Hepatocyte (in vitro differentiated cells): ENCODE measurements at regions not wholly inside any gene's neighbourhood (a gene's known extent, or its start where the extent isn't known, plus 50 kb on each side); places are given as distances from the start of the nearest gene placed in this dataset.
"Not testable (repeated sequence)": the region's sequence is repeated elsewhere in the genome, so short reads cannot be mapped to it uniquely, and the experiment has no call there.

Source experiments
- DNase-seq: peaks from one replicate; pipeline ENCODE4 v3.0.0-alpha.2; 2016; ENCODE audit warnings: low spot score
- H2AFZ ChIP-seq: fragments of 200-600 bp; sonication (generic); 2 replicates; pipeline ENCODE4 v1.6.0; 2016; ENCODE audit warnings: antibody characterized with exemption, mild to moderate bottlenecking
- H3K27ac ChIP-seq: fragments of 200-600 bp; sonication (generic); 2 replicates; pipeline ENCODE4 v1.5.1; 2016; ENCODE audit warnings: mild to moderate bottlenecking
- H3K27me3 ChIP-seq: fragments of 200-600 bp; sonication (generic); 2 replicates; pipeline ENCODE4 v1.6.1; 2016
- H3K36me3 ChIP-seq: fragments of 200-600 bp; sonication (generic); replicated peaks from 2 replicates; pipeline ENCODE4 v1.5.1; 2016; ENCODE audit warnings: low read depth; ENCODE audit not compliant: insufficient read depth
- H3K4me1 ChIP-seq: fragments of 200-600 bp; sonication (generic); 2 replicates; pipeline ENCODE4 v1.5.1; 2016; ENCODE audit warnings: mild to moderate bottlenecking, moderate library complexity; ENCODE audit not compliant: insufficient read depth
- H3K4me2 ChIP-seq: fragments of 200-600 bp; sonication (generic); 2 replicates; pipeline ENCODE4 v1.6.0; 2016
- H3K4me3 ChIP-seq: fragments of 200-600 bp; sonication (generic); 2 replicates; pipeline ENCODE4 v1.5.1; 2016; ENCODE audit warnings: mild to moderate bottlenecking
- H3K79me2 ChIP-seq: fragments of 200-600 bp; sonication (generic); 2 replicates; pipeline ENCODE4 v1.6.0; 2017; ENCODE audit warnings: mild to moderate bottlenecking
- H3K9me2 ChIP-seq: fragments of 200-600 bp; sonication (generic); replicated peaks from 2 replicates; pipeline ENCODE4 v1.6.0; 2017; ENCODE audit warnings: mild to moderate bottlenecking; ENCODE audit not compliant: insufficient read depth
- H3K9me3 ChIP-seq: fragments of 200-600 bp; sonication (generic); 2 replicates; pipeline ENCODE4 v1.5.1; 2016; ENCODE audit warnings: low read depth, mild to moderate bottlenecking
- H4K20me1 ChIP-seq: fragments of 200-600 bp; sonication (generic); 2 replicates; pipeline ENCODE4 v1.6.0; 2016; ENCODE audit warnings: mild to moderate bottlenecking; ENCODE audit not compliant: insufficient read depth, poor library complexity, severe bottlenecking
- EZH2 ChIP-seq: fragments of 200-600 bp; sonication (generic); IDR thresholded peaks from 2 replicates; pipeline ENCODE4 v1.6.1; 2016; ENCODE audit warnings: antibody characterized with exemption, mild to moderate bottlenecking, borderline replicate concordance
- EZH2phosphoT487 ChIP-seq: fragments of 200-600 bp; sonication (generic); IDR thresholded peaks from one replicate; pipeline ENCODE4 v1.6.1; 2018; ENCODE audit warnings: antibody characterized with exemption, mild to moderate bottlenecking, low read depth, moderate library complexity; ENCODE audit not compliant: unreplicated experiment, severe bottlenecking
- WGBS: methylation state at CpG from one replicate; pipeline ENCODE4 v1.1.6; 2016; ENCODE audit warnings: low lambda C conversion rate; ENCODE audit errors: missing lambda C conversion rate; 5-methylcytosine and 5-hydroxymethylcytosine counted together
- TF ChIP-seq, protein P1 (sequence below): fragments of 200-600 bp; sonication (generic); IDR thresholded peaks from 2 replicates; pipeline ENCODE4 v1.5.1; 2016; ENCODE audit warnings: antibody characterized with exemption, mild to moderate bottlenecking; ENCODE audit not compliant: poor library complexity

DNA sequence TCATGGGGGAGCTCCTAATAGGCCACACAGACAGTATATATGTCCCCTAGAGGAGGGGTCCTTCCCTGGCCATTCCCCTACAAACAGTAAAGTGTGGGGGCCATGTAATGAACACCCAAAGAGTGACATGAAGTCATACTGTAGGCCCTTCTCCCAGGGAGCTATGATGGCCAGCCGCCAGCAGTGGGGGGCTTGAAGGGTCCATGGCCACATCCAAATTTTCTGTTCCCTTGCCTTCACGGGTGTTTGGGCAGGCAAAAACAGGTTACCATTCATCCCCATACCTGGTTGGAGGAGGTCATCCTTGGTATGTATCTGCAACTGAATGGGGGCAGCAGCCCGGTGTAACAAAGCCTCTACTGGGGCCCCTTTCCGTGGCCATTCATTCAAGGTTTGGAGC lies 2118.0 kb downstream of the LRRC4C start:
- H2AFZ ChIP-seq: no peak overlapping the region
- H3K4me1 ChIP-seq: no peaks in the 10 kb centered on the region
- H3K9me3 ChIP-seq: no peaks in the 10 kb centered on the region
- H3K4me3 ChIP-seq: no peak overlapping the region
- no peaks in the 10 kb centered on the region for H3K27me3 ChIP-seq
- H3K9me2 ChIP-seq: no peaks in the 10 kb centered on the region
- no peak for DNase-seq
- H3K4me2 ChIP-seq: no peak overlapping the region
- H3K36me3 ChIP-seq: no peaks in the 10 kb centered on the region
- TF ChIP-seq, protein P1, sequence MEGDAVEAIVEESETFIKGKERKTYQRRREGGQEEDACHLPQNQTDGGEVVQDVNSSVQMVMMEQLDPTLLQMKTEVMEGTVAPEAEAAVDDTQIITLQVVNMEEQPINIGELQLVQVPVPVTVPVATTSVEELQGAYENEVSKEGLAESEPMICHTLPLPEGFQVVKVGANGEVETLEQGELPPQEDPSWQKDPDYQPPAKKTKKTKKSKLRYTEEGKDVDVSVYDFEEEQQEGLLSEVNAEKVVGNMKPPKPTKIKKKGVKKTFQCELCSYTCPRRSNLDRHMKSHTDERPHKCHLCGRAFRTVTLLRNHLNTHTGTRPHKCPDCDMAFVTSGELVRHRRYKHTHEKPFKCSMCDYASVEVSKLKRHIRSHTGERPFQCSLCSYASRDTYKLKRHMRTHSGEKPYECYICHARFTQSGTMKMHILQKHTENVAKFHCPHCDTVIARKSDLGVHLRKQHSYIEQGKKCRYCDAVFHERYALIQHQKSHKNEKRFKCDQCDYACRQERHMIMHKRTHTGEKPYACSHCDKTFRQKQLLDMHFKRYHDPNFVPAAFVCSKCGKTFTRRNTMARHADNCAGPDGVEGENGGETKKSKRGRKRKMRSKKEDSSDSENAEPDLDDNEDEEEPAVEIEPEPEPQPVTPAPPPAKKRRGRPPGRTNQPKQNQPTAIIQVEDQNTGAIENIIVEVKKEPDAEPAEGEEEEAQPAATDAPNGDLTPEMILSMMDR: no peak
- TF ChIP-seq EZH2 (no peak), EZH2phosphoT487 (no peak)
- no peaks in the 10 kb centered on the region for H3K79me2 ChIP-seq
- 92% methylated on average over 4 of the region's 4 CpGs for WGBS
- no peaks in the 10 kb centered on the region for H4K20me1 ChIP-seq
- no peak overlapping the region for H3K27ac ChIP-seq

DNA sequence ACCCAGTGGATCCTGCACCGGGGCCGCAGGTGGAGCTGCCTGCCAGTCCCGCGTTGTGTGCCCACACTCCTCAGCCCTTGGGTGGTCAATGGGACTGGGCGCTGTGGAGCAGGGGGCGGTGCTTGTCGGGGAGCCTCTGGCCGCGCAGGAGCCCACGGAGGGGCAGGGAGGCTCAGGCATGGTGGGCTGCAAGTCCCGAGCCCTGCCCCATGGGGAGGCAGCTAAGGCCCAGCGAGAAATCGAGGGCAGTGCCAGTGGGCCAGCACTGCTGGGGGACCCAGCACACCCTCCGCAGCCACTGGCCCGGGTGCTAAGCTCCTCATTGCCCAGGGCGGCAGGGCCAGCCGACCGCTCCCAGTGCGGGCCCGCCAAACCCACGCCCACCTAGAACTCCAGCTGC lies 2126.4 kb downstream of the LRRC4C start:
- H3K27ac ChIP-seq, H2AFZ ChIP-seq, H3K9me3 ChIP-seq, H3K4me2 ChIP-seq, H4K20me1 ChIP-seq, DNase-seq, H3K4me1 ChIP-seq, H3K9me2 ChIP-seq, H3K79me2 ChIP-seq, H3K36me3 ChIP-seq, H3K27me3 ChIP-seq, H3K4me3 ChIP-seq: not testable (repeated sequence)
- WGBS: 86% methylated on average over 20 of the region's 21 CpGs

DNA sequence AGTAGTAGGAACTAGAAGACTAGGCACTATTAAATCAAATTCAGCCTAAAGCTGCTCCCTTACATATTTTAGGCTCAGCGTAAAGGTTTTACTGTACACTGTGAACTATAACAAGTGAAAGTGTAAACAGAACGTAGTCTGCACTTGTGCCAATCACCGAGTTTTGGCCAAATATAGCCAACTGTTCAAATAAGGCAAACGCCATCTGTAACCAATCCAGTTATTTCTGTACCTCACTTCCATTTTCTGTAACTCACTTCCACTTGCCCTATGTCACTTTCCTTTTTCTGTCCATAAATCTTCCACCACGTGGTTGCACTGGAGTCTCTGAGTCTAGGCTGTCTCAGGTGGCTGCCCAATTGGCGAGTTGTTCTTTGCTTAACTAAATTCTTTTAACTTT lies 2132.2 kb downstream of the LRRC4C start:
- TF ChIP-seq, protein P1: no peak
- TF ChIP-seq EZH2phosphoT487: no peak
- no peak for TF ChIP-seq EZH2
- 61% methylated on average over 6 of the region's 6 CpGs for WGBS
- no peaks in the 10 kb centered on the region for H4K20me1 ChIP-seq
- DNase-seq: no peak
- H3K9me2 ChIP-seq: no peaks in the 10 kb centered on the region
- no peak overlapping the region for H3K27ac ChIP-seq
- H3K4me1 ChIP-seq: no peaks in the 10 kb centered on the region
- H3K36me3 ChIP-seq: no peaks in the 10 kb centered on the region
- H3K4me2 ChIP-seq: no peak overlapping the region
- H3K79me2 ChIP-seq: no peaks in the 10 kb centered on the region
- no peak overlapping the region for H3K4me3 ChIP-seq
- H3K9me3 ChIP-seq: no peaks in the 10 kb centered on the region
- no peak overlapping the region for H2AFZ ChIP-seq
- H3K27me3 ChIP-seq: no peaks in the 10 kb centered on the region

DNA sequence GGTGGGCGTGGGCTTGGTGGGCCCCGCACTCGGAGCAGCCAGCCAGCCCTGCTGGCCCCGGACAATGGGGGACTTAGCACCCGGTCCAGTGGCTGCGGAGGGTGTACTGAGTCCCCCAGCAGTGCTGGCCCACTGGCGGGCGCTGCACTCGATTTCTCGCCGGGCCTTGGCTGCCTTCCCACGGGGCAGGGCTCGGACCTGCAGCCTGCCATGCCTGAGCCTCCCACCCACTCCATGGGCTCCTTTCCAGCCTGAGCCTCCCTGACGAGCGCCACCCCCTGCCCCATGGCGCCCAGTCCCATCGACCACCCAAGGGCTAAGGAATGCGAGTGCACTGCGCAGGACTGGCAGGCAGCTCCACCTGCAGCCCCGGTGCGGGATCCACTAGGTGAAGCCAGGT lies 2147.6 kb downstream of the LRRC4C start:
- 98% methylated on average over 17 of the region's 21 CpGs for WGBS
- not testable (repeated sequence) for H2AFZ ChIP-seq, H3K36me3 ChIP-seq, H3K4me3 ChIP-seq, H3K4me1 ChIP-seq, H3K9me3 ChIP-seq, DNase-seq, H3K27ac ChIP-seq, H3K9me2 ChIP-seq, H3K79me2 ChIP-seq, H3K4me2 ChIP-seq, H3K27me3 ChIP-seq, H4K20me1 ChIP-seq

DNA sequence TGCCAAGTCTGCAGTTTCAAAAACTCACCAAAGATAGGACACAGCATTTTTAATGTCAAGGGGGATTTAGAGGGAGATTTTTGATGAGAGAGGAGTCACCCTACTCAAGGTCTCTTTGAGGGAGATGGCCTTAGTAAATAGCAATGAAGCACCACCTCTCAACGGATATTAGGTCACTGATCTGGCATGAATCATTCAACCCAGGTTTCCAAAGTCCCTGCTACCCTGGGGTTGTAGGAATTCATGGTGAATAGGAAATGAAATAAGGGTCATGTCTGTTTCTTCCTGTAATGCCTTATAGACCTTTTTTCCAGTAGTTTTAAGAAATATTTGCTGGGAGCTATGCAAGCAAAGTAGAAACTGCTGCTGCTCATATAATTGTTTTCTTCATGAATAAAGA lies 2154.9 kb downstream of the LRRC4C start:
- no peaks in the 10 kb centered on the region for H3K9me2 ChIP-seq
- no peak for DNase-seq
- WGBS: 47% methylated on average over 1 of the region's 1 CpG

More for the DNA sequence above, 2154.9 kb downstream of the LRRC4C start:
- Histone ChIP-seq H3K4me2 (no peak overlapping the region), H3K4me3 (no peak overlapping the region), H3K36me3 (no peaks in the 10 kb centered on the region), H2AFZ (no peak overlapping the region), H3K27ac (no peak overlapping the region), H3K9me3 (no peaks in the 10 kb centered on the region), H3K79me2 (no peaks in the 10 kb centered on the region), H3K4me1 (peaks cover 4% of the 10 kb centered on the region), H4K20me1 (no peaks in the 10 kb centered on the region), H3K27me3 (no peaks in the 10 kb centered on the region)
- TF ChIP-seq EZH2: no peak
- no peak for TF ChIP-seq EZH2phosphoT487
- TF ChIP-seq, protein P1: no peak
